PFSK-1 (cell line): ENCODE measurements at regions not wholly inside any gene's neighbourhood (a gene's known extent, or its start where the extent isn't known, plus 50 kb on each side); places are given as distances from the start of the nearest gene placed in this dataset.

Experiments
- FOXP2 ChIP-seq: optimal IDR thresholded peaks from 2 replicates; pipeline ENCODE3; 2011; ENCODE audit warnings: borderline replicate concordance, control low read depth, inconsistent platforms; ENCODE audit not compliant: insufficient read depth; ENCODE audit errors: extremely low read length, extremely low read depth
- POLR2AphosphoS5 ChIP-seq: IDR thresholded peaks from 2 replicates; pipeline ENCODE4 v1.6.1; 2012; ENCODE audit warnings: low read depth, mild to moderate bottlenecking, control low read depth, low read length, moderate library complexity
- REST ChIP-seq, 2 experiments: IDR thresholded peaks; 2 replicates each; pipeline versions ENCODE4 v1.6.1 to v1.8.0; 2011 to 2012; ENCODE audit warnings: low read depth in 2 of 2, low read length in 2 of 2, control low read depth in 1 of 2, inconsistent platforms in 1 of 2, mild to moderate bottlenecking in 1 of 2, moderate library complexity in 1 of 2; ENCODE audit not compliant: insufficient read depth in 1 of 2
- SIN3A ChIP-seq: IDR thresholded peaks from 2 replicates; pipeline ENCODE4 v1.6.1; 2012; ENCODE audit warnings: mild to moderate bottlenecking, low read length, moderate library complexity, borderline replicate concordance; ENCODE audit not compliant: insufficient read depth
- TAF1 ChIP-seq: IDR thresholded peaks from 2 replicates; pipeline ENCODE4 v1.6.1; 2012; ENCODE audit warnings: low read length, control low read depth, borderline replicate concordance; ENCODE audit not compliant: insufficient read depth

GRCh38 chr16:86384263-86384649, 126.1 kb upstream of the FOXF1 start:
- no peak for TF ChIP-seq TAF1
- TF ChIP-seq REST (IDR thresholded peaks at IDR 0.05; ENCODE audit: insufficient read depth in 1 of 2, low read depth in 2 of 2, low read length in 2 of 2) = no peak
- TF ChIP-seq POLR2AphosphoS5 = no peak
- no peak for TF ChIP-seq SIN3A
- no peak for TF ChIP-seq FOXP2

GRCh38 chr16:86384980-86385379, 125.3 kb upstream of the FOXF1 start:
- TF ChIP-seq FOXP2 (no peak), POLR2AphosphoS5 (no peak), TAF1 (no peak), REST (IDR thresholded peaks at IDR 0.05; ENCODE audit: insufficient read depth in 1 of 2, low read depth in 2 of 2, low read length in 2 of 2) (no peak), SIN3A (no peak)

- TF ChIP-seq FOXP2 (no peak), SIN3A (no peak), REST (IDR thresholded peaks at IDR 0.05; ENCODE audit: insufficient read depth in 1 of 2, low read depth in 2 of 2, low read length in 2 of 2) (no peak), POLR2AphosphoS5 (no peak), TAF1 (no peak)
Observed at GRCh38 chr16:86387468-86388440, 122.6 kb upstream of the FOXF1 start.

GRCh38 chr16:86388976-86389375, 121.4 kb upstream of the FOXF1 start:
- TF ChIP-seq SIN3A (no peak), REST (IDR thresholded peaks at IDR 0.05; ENCODE audit: insufficient read depth in 1 of 2, low read depth in 2 of 2, low read length in 2 of 2) (no peak), FOXP2 (no peak), TAF1 (no peak), POLR2AphosphoS5 (no peak)
